Globus pallidus (tissue), 1 donor: ENCODE measurements at regions not wholly inside any gene's neighbourhood (a gene's known extent, or its start where the extent isn't known, plus 50 kb on each side); places are given as distances from the start of the nearest gene placed in this dataset.
"Not testable (repeated sequence)": the region's sequence is repeated elsewhere in the genome, so short reads cannot be mapped to it uniquely, and the experiment has no call there.

ENCODE experiments used
- DNase-seq: peaks from one replicate; pipeline ENCODE4 v3.0.0-alpha.2; 2015; ENCODE audit warnings: low spot score

DNA sequence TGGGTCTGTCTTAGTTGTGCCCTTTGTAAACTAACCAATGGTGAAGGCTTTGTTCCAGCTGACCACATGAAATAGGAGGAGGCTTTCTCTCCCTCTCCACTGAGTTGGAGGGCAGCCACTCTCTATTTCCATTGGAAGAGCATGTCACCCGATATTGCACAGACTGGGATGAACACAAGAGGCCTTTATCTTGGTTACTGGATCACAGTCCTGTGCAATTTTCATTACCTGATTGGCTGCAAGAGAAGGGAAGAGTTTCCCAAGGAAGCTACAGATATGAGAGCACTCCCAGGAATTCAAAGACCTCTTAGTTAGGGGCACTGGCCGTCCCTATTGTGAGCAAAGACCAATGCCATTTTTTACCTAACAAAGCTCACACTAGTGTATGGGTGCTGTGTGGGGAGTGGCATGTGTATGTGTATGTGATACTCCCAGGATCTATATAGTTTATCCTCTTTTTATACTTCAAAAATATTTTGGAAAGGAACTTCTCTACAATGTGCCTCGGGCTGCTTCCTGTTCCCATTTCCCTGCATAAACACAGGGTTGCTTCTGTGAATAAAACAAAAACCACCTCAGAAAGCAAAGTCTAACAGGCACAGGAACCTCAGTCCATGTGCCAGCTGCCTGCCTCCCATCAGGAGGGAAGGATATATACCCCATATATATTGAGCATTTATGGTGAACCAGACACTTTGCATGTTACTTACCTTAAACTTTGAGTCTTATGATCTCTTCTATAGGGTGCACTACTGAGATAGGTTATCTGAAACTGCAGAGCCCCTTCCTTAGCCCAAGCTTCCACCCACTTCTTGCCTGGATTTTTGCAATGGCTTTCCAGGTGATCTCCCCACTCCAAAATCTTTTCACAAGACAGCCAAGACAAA is 126.5 kb downstream of the RASSF10 start:
- peak; percentile 97 for DNase-seq

DNA sequence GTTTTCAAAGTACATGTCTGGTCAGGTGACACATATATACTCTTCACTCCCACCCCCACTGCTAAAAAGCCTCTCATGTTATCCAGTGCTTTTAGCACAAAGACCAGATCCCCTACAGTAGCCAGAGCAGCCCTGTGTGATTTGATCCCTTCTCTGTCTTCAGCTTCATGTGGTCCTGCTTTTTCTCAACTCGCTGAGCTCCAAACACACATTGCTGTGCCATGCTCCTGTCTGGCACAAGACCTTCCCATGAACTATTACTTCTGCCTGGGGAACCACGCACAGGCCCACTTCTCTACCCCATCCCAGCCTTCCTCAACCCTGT is 127.1 kb downstream of the RASSF10 start:
- no peak for DNase-seq

DNA sequence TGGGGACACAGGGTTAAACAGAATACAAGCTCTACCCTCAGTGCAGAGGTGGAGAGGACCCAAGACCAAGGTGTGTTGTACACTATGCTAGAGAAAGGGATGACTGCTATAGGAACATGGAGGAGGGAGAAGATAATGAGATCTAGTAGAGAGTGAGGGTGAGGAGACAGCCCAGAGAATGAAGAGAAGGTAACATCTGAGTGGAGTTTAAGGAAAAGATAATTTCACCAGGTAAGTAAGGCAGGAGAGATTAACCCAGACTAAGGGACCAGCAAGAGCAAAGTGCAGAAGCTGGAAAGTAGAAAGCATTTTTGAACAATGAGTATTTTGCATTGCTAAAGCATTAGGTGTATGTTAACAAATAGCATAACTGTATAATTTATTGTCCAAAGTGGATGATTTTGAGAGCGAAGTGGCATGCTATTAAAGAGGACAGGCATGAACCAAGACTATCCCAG is 128.8 kb downstream of the RASSF10 start:
- DNase-seq, result no peak

DNA sequence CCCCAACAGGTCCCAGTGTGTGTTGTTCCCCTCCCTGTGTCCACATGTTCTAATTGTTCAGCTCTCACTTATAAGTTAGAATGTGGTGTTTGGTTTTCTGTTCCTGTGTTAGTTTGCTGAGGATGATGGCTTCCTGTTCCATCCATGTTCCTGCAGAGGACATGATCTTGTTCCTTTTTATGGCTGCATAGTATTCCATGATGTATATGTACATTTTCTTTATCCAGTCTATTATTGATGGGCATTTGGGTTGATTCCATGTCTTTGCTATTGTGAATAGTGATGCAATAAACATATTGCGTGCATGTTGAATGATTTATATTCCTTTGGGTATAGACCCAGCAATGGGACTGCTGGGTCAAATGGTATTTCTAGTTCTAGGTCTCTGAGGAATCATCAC is 130.0 kb downstream of the RASSF10 start:
- DNase-seq, result not testable (repeated sequence)

DNA sequence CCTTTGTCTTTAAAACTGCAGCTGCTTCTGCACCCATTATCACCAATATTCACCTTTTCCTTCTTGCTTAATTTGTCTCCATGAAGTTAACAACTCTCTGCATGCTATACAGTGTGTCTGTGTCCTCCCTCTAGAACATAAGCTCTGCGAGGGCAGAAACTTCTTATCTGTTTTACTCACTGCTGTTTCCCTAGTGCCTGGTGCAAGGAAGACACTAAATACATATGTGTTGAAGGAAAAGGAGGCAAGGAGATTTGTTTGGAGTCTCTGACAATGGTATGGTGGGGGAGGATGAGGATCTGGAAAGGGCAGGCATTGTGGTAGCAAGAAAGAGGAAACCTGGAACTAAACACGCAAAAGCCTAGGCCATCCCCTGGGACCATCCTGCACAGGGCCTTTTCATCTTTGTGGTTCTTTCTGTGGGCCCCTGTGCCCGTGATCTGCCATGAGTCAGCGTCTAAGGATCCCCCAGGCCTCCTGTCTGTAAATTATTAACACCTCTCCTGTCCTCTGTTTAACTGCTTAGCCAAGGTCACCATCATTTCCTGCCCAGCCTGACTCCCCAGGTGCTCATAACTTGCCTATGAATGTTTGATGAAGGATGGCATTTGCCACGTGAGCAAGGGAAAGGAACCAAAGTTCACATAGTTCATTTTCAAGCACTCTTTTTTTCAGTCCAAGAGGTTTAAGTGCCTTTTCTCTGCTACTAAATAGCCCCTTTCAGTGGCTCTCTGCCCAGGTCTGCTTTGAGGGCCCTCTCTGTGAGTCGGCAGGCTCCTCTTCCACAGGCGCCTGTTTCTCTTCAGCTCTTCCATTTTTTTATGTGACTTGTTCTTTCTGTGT is 131.1 kb downstream of the RASSF10 start:
- DNase-seq, result no peak

DNA sequence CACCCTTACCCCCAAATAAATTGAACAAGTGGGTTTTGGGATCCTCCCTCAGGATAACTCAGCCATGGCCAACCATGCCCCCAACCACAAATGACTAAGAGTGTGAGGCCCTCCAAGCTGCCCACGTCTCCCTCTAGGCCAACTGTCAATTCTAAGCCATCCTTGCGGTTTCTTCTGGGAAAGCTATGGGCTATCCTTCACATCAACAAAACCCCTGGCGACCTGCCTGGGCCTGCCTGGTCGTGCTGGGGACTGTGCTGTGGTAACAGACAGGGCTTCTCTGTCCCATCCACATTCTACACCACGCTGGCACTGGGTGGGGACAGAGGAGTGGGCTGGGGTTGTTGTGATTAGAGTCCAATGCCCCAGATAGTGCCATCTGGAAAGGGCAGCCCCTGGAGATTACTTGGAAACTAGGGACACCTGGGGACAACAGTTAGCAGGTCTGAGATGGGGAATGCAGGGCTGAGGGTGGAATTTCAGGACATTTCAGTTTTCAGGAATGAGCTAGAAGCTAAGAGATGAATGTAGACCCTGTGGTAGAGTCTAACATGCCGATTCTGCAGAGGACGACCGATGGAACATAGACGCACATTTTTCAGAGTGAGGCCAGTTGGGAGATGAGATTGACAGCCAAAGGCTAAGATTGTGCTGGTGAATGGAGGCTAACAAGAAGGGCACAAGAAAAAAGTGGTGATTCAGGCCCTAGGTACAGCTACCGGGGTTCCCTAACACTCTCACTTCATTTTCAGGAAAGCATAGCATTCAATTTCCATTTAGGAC is 131.9 kb downstream of the RASSF10 start:
- no peak for DNase-seq

DNA sequence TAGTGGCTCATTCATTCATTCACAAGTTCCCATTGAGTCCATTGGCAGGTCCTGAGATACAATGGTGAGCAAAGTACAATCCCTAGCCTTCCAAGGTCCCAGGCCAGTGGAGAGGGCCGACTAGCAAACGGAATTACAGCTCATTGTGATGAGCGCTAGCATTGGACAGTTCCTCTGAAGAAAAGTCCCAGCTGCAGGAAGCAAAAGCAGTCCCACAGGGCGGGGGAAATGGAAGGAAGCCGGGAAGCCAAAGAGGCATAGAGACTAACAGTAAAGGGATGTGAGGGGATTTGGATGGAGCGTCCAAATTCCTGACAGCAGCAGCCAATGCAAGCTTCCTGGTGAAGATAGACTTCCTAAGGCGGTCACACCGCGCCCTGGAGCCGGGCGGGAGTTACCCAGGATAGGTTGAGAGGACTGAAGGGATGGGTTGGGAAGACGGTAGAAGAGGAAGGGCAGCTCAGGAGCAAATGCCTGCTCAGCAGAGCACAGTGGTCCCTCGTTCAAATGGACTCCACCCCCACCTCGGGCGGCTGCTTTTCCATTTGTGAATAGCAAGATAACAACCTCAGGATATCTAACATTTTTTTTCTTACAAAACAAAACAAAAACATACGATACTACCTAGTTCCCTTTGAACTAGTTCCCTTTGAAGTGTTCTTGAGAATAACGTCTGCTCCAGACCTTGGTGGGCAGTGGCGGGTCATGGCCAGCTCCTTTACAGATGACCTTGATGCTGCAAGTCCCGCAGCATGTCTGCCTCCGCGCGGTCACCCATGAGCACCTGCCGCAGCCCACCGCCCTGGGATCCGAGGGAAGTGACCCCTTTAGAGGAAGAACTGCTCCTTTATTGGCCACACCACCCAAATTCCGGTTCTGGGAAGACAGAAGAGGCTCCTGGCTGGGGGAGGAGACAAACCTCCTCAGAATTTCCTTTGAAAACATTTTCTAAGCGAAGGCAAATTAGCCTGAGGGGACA is 132.9 kb downstream of the RASSF10 start:
- DNase-seq, result no peak

DNA sequence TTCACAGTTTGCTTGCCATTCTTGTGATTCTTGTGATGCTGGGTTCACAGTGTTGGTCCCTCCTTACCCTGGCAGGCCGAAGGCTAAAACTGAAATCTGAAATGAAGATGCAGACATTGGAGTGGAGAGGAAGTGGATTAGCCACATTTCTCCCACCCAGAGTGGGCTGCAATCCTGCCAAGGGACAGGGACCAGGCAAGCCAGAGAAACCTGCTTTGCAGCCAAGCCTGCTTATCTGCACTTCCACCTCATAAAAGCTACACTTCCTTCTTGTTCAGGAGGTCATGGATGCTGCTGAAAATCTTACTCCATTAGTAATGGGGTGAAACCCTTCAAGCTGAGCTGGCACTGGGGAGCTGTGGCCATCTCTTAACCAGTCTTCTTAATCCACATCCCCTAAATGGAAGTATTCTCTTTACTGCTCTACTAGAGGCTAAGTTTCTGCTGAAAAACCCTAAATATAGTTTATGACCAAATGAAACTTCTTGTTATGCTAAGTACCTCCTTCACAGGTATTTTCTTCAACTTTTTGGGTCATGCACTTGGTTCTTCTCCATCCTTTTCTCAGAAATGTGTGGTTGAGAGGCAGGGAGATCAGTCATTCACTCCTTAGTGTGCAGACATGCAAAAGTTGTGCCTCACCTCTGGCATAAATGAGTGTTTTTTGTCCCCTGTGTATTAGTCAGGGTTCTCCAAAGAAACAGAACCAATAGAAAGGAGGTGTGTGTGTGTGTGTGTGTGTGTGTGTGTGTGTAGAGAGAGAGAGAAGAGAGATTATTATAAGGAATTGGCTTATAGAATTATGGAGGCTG is 133.9 kb upstream of the BMAL1 start:
- DNase-seq, result no peak

DNA sequence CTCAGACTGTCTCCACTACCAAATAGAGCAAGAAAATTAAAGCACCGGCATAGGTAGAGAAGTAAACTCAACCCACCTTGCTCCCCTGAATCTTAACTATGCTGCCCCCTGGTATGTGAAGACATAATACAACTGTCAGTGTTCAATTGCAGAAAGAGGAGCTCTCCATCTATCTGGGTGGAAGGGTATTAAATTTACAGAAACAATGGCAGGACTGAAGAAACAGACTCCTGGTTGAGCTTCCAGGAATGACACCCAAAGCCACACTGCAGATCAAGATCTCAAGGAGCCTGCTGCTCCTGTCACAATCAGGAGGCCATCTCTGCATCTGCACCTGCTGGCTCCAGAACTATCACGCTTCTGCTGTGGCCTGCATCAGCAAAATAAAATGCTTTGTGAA is 132.1 kb upstream of the BMAL1 start:
- no peak for DNase-seq

DNA sequence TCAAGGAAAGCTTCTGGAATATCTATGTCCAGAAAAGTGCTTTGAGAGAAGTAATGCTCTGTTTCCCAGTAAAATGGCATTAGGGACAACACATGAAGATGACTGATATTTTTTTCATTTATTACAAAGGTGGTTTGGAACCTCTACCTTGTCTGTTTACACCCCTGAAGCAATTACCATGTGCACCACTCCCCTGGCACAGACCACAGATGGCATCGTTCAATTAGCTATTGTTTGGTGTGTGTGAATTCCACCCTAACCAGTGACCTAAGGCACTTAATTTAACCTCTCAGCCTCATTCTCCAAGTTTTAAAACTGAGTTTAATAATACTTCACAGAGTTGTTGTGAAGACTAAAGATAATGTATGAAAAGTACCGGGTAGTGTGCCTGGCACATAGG is 127.6 kb upstream of the BMAL1 start:
- no peak for DNase-seq

DNA sequence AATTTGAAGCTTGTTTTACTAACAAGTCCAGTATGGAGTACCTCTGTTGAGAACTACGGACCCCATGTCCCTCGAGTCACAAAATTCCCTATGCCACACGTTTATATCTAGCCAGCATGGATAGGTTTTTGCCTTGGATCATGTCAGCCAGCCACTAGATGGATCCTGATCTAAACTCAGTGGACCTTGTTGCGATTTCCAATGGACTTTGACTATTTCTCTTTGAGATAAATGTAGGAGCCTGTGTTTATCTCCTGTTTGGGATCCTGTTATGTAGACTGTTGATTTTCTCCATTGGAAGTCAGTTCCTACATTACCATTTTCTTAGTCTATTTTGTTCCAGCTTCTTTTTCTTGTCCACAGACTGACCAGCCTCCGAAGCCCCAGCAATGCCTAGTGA is 127.1 kb upstream of the BMAL1 start:
- DNase-seq, result no peak

DNA sequence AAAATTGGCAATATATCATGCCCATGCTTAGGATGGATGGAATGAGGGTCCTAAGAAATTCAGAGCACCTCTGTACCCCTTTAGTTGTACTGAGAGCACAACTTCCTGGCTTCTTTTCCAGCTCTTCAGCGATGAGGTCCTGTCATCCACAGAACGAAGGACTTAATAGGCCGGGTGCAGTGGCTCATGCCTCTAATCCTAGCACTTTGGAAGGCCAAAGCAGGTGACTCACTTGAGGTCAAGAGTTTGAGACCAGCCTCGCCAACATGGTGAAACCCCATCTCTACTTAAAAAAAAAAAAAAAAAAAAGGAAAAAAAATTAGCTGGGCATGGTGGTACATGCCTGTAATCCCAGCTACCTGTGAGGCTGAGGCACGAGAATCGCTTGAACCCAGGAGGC is 125.3 kb upstream of the BMAL1 start:
- DNase-seq, result no peak

DNA sequence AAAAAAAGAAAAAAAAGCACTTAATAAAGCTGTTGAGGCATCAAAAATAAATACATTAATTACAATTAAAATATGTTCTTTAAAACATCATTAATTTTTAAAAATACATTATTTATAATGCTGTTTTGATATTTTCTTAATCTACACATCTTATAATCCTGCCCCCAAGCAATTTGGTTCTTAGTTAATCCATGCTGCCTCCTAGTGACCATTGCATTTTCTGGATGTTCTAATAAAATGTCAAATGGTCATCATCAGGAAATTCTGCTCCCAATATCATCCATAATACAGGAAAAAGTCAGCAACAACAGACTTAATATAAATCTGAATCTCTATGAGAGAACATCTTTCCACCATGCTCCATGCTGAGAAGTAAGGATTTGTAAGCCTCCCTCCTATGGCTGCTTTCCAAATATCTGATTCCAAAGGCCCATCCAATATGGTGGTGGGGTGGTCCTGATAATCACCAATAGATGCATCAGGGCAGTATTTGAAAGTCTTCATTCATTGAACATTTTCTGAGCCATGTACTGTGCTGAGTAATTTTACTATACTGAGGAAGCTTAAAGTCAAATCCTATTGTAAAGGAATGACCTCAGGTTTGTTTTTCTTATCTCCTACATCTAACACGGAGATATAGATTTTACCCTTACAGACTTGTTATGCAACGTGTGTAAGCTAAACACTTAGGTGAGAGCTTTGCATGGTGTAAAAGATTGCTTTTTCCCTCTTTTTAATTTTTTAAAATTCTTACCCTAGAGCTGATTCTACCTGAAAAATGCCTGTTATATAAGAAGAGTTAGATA is 124.7 kb upstream of the BMAL1 start:
- peak; percentile 48 for DNase-seq

DNA sequence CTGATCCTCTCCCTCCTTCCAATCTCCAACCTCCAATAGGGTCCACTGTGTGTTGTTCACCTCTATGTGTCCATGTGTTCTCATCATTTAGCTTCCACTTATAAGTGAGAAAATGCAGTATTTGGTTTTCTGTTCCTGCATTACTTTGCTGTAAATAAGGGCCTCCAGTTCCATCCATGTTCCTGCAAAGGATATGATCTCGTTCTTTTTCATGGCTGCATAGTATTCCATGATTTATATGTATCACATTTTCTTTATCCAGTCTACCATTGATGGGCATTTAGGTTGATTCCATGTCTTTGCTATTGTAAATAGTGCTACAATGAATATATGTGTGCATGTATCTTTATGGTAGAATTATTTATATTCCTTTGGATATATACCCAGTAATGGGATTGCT is 123.2 kb upstream of the BMAL1 start:
- not testable (repeated sequence) for DNase-seq

DNA sequence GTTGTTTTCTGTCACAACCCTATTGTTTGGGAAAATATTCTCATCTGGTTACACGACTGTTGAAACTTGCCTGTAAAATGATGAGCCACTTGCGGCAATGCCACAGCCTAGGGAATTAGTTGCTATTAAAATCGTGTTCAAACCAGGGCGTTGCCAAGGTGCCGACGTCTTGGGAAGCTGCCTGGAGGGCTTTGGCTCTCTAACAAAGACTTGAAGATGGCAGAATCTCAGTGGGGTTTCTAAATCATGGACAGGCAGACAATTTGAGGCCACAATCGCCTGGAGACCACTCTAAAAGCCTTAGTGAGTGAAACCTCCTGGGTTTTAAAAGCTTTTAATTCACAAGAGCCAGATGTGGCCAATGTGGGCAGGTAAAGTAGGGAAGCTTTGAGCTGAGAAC is 117.2 kb upstream of the BMAL1 start:
- peak; percentile 30 for DNase-seq

DNA sequence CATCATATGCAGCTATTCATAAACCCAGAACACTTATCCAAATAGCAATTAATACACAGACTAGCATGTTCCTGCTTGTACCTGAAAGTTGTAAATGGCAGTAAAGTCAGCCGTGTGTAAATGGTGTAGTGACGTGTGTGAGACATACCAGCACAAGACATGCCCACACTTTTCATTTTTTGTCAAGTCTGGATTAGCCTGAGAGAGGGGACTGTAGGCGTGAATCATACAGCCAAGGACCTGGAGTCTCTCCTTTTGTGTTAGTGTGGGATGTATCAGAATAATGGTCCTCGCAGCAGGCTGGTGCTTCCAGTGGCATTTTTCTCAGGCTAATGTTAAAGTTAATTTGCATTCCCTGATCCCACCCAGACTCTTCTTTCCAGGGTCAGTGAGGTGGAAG is 116.8 kb upstream of the BMAL1 start:
- no peak for DNase-seq

DNA sequence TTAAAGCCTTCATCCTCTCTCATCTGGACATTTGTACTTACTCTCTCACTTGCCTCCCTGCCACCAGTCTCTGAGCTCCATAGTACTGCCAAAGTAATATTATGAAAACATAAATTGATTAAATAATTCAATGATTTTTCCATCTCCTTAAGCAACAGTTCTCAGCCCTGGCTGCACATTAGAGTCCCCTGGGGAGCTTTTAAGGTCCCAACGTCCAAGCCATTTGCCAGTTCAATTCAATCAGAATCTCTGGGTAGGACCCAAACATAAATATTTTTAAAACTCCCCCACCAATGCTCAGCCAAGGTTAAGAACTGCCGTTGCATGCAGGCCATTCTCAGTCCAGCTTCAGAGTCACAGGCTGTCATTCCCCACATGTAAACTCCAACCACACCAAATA is 114.4 kb upstream of the BMAL1 start:
- DNase-seq, result no peak

DNA sequence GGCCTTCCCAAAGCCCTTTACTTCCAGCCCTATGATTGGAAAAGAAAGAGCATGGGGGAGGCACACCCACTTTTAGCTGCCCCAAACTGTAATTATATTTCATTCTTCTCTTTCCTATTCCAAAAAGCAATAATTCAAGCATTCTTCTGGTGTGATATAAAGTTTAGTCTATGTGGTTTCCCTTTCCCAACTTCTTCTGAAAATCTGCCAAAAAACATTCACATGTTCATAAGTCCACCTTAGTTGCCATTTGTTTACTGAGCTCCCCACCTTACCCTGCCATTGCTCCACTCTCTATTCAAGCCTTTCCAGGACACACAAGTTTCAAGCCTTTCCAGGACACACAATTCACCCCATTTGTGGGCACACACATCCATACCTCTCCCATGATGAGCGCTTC is 111.6 kb upstream of the BMAL1 start:
- no peak for DNase-seq

DNA sequence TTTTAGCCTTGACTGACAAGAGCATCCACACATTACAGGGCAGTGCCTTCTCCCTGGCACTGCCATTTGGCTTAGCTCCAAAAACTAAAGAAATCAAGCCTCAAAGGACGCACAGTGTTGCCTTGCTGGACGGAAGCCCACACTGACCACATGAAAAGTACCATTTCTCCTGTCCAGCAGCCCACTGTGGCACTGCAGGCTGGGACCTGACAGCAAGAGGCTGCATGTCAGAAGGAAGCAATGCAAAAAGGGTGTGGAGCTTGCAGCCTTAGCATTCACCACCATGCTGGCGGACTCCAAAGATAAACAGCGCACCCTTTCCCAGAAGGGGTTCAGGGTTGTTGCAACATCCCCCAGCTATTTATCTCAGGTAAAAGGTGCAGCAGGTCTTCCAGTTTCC is 109.3 kb upstream of the BMAL1 start:
- DNase-seq, result peak; percentile 17

DNA sequence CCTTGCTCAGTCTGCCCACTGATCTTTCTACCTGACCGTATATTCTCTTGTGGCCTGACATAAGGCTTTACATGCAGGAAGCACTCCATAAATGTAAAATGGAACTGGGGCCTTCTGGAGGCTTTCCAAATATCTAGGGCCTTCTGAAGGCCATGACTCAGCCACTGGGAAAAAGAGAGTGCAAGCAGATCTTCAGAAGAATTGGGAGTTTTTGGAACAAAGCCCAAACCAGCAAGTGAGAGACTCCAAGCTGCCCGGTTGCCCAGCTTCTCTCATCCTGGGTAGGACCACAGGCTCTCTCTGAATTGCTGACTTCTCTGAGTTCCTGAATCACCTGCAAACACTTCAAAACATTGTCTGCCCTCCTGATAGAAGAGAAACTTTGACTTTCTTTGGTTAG is 107.9 kb upstream of the BMAL1 start:
- DNase-seq, result no peak
